ENCODE measurements at regions not wholly inside any gene's neighbourhood (a gene's known extent, or its start where the extent isn't known, plus 50 kb on each side); places are given as distances from the start of the nearest gene placed in this dataset.
"Not testable (repeated sequence)": the region's sequence is repeated elsewhere in the genome, so short reads cannot be mapped to it uniquely, and the experiment has no call there.

DNA sequence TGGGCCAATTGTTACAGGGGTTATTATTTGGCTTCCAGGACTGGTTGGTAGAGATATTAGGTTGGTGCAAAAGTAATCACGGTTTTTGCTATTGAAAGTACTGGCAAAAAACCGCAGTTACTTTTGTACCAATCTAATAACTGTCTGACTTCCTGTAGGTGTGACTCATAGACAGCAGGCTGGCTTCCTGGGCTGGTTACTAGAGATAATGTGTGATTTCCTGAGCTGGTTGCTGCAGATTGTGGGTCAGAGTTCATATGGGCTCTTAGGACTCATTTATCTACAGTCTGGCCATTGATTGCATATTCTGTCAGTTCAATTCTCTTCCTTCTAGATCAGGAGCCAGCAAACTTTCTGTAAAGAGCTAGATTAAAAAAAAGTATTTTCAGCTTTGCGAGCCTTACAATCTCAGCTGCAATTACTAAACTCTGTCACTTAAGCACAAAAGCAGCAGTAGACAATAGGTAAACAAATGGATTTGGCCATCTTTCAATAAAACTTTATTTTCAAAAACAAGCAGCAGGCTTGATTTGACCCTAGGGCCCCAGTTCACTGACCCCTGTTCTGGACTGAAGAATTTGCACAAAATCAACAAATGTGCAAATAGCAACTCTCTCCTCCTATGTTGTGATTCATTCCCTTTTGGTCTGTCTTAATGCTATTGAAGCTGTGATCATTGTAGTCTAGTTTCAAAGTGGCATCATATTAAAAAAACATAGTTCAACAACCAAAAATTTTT, 50.8 kb upstream of the BOD1L1 start:
- DNase-seq (ENCODE audit: low spot score): no peak

- no peak for DNase-seq (ENCODE audit: low spot score)
These were observed 54.0 kb upstream of the BOD1L1 start for GRCh38 chr4:13681570-13681969.

- no peak for DNase-seq (ENCODE audit: low spot score)
These were observed 66.7 kb upstream of the BOD1L1 start for GRCh38 chr4:13694256-13694655.

DNA sequence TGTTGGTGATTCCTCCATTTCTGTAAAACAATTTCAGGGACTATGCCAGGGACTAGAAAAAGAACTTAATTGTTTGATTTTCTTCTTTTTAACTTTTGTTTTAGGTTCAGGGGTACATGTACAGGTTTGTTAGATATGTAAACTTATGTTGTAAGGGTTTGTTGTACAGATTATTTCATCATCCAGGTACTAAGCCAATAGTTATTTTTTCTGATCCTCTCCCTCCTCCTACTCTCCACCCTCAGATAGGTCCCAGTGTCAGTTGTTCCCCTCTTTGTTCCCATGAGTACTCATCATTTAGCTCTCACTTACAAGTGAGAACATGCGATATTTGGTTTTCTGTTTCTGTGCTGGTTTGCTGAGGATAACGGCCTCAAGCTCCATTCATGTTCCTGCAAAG, 70.8 kb upstream of the BOD1L1 start:
- no peak for DNase-seq (ENCODE audit: low spot score)

GRCh38 chr4:13700021-13700857, 72.7 kb upstream of the BOD1L1 start:
- no peak for DNase-seq (ENCODE audit: low spot score)

DNA sequence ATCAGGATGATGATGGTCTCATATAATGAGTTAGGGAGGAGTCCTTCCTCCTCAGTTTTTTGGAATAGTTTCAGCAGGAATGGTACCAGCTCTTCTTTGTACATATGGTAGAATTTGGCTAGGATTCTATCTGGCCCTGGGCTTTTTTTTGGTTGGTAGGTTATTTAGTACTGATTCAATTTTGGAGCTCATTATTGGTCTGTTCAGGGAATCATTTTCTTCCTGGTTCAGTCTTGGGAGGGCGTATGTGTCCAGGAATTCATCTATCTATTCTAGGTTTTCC, 73.3 kb upstream of the BOD1L1 start:
- not testable (repeated sequence) for DNase-seq (ENCODE audit: low spot score)

DNA sequence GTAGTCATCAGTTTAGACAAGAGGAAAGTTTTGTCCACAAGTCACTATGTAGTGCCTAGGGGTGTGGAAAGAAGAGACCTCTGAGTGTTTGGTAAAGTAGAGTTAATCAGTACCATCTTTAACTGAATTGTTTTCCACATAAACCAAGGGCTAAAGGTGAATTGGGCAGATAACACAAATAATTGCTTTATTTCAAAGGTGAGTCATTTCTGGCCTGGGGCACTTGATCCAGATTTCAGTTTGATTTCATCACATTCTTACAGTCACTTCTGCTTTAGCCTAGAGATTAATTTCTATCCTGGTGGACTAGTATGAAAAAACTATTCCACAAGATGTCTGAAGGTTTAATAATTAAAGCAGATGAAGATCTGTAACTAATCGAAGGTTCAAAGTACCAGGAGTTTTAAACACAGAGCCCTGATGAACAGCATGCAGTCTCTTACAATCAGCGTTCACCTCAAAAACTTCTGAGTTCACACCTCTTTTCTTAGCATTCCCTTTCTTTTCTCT, 74.5 kb upstream of the BOD1L1 start:
- no peak for DNase-seq (ENCODE audit: low spot score)

GRCh38 chr4:13703096-13703495, 75.6 kb upstream of the BOD1L1 start:
- no peak for DNase-seq (ENCODE audit: low spot score)

DNA sequence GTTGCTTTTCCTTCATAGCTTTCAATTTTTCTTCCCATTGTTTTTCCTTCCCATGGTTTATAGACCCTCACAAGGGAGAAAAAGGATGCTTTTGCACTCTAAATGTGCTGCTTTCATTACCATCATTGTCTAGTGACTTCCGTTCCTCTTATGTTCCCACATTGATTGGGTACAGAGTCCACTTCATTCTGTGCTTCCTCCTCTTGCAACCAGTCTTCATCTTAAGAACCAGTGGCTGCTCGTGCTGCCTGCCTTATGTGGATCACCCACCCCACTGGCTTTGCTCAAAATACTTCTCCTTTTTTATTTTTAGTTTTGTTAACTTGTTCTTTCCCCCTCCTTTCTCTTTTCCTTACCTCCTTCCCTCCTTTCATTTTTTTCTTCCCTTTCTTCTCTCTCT, 76.5 kb upstream of the BOD1L1 start:
- DNase-seq (ENCODE audit: low spot score): no peak

GRCh38 chr4:13704761-13705160, 77.2 kb upstream of the BOD1L1 start:
- DNase-seq (ENCODE audit: low spot score): no peak

DNA sequence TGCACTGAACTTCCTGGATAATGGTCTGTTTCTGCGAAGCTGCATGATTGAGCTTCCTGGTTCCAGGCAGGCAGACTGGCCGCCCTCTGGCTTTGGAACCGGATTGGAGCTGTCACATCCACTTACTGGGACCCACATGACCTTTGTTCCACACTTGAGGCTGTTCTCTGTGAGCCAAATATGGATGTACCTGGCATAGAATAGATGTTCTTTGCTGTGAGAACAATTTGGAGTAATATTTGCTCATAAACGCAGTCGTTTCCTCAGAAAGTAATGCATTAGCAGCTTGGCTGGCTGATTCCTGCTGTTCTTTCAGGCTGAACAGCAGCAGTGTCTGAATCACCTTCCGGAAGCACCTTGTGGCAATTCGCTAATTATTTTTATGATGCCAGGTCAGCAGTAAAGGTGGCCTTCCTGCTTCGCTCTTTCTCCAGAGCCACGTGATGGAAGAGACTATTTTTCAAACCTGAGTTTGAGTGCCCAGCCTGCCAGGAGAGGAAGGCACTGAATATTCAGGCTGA, 78.1 kb upstream of the BOD1L1 start:
- no peak for DNase-seq (ENCODE audit: low spot score)

- DNase-seq (ENCODE audit: low spot score): no peak
These were observed 78.6 kb upstream of the BOD1L1 start for GRCh38 chr4:13706120-13706519.

- no peak for DNase-seq (ENCODE audit: low spot score)
These were observed 79.2 kb upstream of the BOD1L1 start for GRCh38 chr4:13706716-13707115.

- DNase-seq (ENCODE audit: low spot score): no peak
These were observed 82.8 kb upstream of the BOD1L1 start for GRCh38 chr4:13710246-13710885.

DNA sequence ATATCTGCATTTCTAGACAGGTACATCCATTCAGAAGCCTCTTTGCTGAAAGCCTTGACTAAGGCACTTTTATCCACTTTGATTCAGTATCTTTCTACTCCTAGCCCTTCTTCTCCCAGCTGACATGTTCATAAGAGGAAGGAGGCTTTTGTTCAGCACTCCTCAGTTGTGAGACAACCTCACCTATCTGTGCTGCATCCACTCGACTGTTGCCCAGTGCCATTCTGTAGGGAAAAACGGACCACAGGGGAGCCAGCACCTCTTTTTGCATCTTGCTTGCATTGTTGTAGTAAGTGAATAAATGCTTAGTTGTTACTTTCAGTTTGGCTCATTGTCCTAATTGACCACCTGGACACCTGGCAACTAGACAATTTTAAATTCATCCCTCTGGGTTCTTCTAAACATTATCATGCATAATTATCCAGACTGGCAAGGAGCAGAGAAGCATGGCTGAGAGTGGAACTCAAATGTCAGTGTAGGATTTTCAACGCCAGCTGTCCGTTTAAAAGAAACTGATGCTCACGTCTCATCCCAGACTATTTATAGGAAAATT, 83.8 kb upstream of the BOD1L1 start:
- DNase-seq (ENCODE audit: low spot score): no peak

GRCh38 chr4:13721894-13722293, 94.4 kb upstream of the BOD1L1 start:
- no peak for DNase-seq (ENCODE audit: low spot score)

DNA sequence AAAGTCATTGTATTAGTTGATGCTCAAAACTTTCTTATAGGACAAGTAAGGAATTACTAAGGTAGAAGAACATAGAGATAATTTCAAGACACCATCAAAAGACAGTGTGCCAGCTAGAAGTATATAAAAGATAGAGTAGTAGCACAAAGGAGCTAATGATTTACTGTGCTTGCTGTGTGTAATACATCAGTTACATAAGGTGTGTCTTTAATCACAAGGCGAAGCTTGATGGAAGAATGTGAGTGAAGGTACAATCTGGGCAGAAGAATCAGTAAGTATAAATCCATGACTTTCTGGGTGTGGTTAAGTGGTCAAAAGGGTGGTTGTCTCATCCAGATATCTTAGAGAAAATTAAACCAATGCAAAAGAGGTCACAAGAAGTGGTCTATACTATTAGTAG, 95.1 kb upstream of the BOD1L1 start:
- DNase-seq (ENCODE audit: low spot score): no peak

DNA sequence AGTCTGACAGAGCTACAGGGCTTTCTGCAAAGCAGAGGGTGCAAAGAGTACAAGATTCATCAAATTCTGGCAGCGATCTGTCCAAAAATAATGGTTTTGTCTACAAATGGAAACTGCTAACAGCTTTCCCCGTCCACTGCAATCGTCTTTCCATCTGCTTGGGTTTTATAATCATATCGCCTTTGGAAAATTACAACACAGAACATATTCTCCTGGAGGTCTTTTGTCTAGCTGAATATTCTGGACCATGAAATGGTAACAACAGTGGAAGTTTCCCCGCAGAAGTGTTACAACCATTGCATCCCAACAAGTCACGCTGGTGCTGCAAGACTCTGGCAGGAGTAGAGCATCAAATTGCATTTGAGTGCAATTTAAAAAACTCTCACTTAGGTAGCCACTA, 101.2 kb upstream of the BOD1L1 start:
- DNase-seq (ENCODE audit: low spot score): no peak

DNA sequence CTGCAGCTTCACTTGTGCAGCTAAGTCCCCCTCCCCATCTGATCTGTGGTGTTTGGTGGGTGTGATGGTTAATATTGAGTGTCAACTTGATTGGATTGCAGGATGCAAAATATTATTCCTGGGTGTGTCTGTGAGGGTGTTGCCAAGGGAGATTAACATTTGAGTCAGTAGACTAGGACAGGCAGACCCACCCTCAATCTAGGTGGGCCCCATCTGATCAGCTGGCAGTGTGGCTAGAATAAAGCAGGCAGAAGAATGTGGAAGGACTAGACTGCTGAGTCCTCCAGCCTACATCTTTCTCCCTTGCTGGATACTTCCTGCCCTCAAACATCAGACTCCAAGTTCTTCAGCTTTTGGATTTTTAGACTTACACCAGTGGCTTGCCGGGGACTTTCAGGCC, 103.5 kb upstream of the BOD1L1 start:
- DNase-seq (ENCODE audit: low spot score): no peak

DNA sequence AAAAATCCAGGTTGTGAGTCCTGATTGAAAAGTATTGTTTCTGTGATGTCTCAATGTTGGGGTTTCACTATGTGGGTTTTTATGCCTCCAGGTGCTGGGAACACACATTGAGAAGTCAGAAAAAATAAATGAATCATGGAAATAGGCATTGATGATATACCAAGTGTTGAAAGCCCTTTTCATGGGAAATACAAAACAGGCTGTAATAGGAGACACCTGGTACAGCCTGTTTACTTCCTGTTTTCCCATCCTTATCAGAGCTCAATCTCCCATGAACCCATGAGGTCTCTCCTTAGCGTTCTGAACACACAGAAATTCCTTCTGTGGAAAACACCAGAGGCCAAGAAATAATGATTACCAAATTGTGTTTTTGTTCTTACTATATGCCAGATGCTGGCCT, 106.3 kb upstream of the BOD1L1 start:
- DNase-seq (ENCODE audit: low spot score): no peak

- DNase-seq (ENCODE audit: low spot score): no peak
These were observed 123.1 kb upstream of the BOD1L1 start for GRCh38 chr4:13750594-13750993.

DNA sequence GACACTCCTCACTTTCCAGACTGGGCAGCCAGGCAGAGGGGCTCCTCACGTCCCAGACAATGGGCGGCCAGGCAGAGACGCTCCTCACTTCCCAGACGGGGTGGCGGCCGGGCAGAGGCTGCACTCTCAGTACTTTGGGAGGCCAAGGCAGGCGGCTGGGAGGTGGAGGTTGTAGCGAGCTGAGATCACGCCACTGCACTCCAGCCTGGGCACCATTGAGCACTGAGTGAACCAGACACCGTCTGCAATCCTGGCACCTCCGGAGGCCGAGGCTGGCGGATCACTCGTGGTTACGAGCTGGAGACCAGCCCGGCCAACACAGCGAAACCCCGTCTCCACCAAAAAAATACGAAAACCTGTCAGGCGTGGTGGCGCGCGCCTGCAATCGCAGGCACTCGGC, 134.1 kb upstream of the BOD1L1 start:
- DNase-seq (ENCODE audit: low spot score): not testable (repeated sequence)

- no peak for DNase-seq (ENCODE audit: low spot score)
These were observed 134.6 kb upstream of the BOD1L1 start for GRCh38 chr4:13762130-13762529.
